WTC11 (cell line): ENCODE measurements at regions not wholly inside any gene's neighbourhood (a gene's known extent, or its start where the extent isn't known, plus 50 kb on each side); places are given as distances from the start of the nearest gene placed in this dataset.

Experiments
- CREM ChIP-seq: sonication (generic); formaldehyde crosslinking; IDR thresholded peaks from 2 replicates; pipeline ENCODE4 v1.8.1; 2022; ENCODE audit warnings: mild to moderate bottlenecking, missing genetic modification reagents, moderate library complexity
- CTCF ChIP-seq: fragments of 200-600 bp; IDR thresholded peaks from 2 replicates; pipeline ENCODE4 v1.8.0; 2022; ENCODE audit warnings: antibody characterized with exemption
- E2F4 ChIP-seq: sonication (generic); formaldehyde crosslinking; IDR thresholded peaks from 2 replicates; pipeline ENCODE4 v1.8.1; 2022; ENCODE audit warnings: low read depth, mild to moderate bottlenecking, moderate library complexity, missing genetic modification reagents, borderline replicate concordance
- E2F5 ChIP-seq: sonication (generic); formaldehyde crosslinking; IDR thresholded peaks from 2 replicates; pipeline ENCODE4 v1.8.1; 2022; ENCODE audit warnings: mild to moderate bottlenecking, moderate library complexity, missing genetic modification reagents
- ELF4 ChIP-seq: sonication (generic); formaldehyde crosslinking; IDR thresholded peaks from 2 replicates; pipeline ENCODE4 v1.8.1; 2022; ENCODE audit warnings: low read depth, mild to moderate bottlenecking, moderate library complexity, missing genetic modification reagents
- ESRRA ChIP-seq: sonication (generic); formaldehyde crosslinking; IDR thresholded peaks from 2 replicates; pipeline ENCODE4 v1.8.1; 2022; ENCODE audit warnings: mild to moderate bottlenecking, missing genetic modification reagents, borderline replicate concordance
- GRHL2 ChIP-seq: fragments of 250-450 bp; sonication (Bioruptor Pico); IDR thresholded peaks from 2 replicates; pipeline ENCODE4 v1.8.0; 2022; ENCODE audit warnings: mild to moderate bottlenecking, moderate library complexity; ENCODE audit not compliant: insufficient replicate concordance, severe bottlenecking
- IRF1 ChIP-seq: sonication (generic); formaldehyde crosslinking; IDR thresholded peaks from 2 replicates; pipeline ENCODE4 v1.8.0; 2023; ENCODE audit warnings: missing genetic modification reagents
- NFYB ChIP-seq: sonication (generic); formaldehyde crosslinking; conservative IDR thresholded peaks from 2 replicates; pipeline ENCODE4 v1.8.0; 2022; ENCODE audit warnings: low read depth, missing genetic modification reagents
- ZNF232 ChIP-seq: sonication (generic); formaldehyde crosslinking; IDR thresholded peaks from 2 replicates; pipeline ENCODE4 v1.8.0; 2022; ENCODE audit warnings: mild to moderate bottlenecking, missing genetic modification reagents
- ZSCAN18 ChIP-seq: fragments of 250-450 bp; sonication (Bioruptor Pico); IDR thresholded peaks from 2 replicates; pipeline ENCODE4 v2.1.2; 2022; ENCODE audit warnings: mild to moderate bottlenecking, moderate library complexity

GRCh38 chrX:16440446-16440845 lies 209.5 kb upstream of the S100G start:
- TF ChIP-seq CREM (CRISPR knock-in tag) (no peak), E2F4 (CRISPR knock-in tag) (no peak), GRHL2 (CRISPR knock-in tag) (no peak), CTCF (no peak), ZSCAN18 (CRISPR knock-in tag) (no peak), ELF4 (no peak), ZNF232 (no peak), IRF1 (CRISPR knock-in tag) (no peak), ESRRA (CRISPR knock-in tag) (no peak), NFYB (CRISPR knock-in tag) (no peak), E2F5 (CRISPR knock-in tag) (no peak)
